GM18498 (cell line): ENCODE measurements at regions not wholly inside any gene's neighbourhood (a gene's known extent, or its start where the extent isn't known, plus 50 kb on each side); places are given as distances from the start of the nearest gene placed in this dataset.
"Not testable (repeated sequence)": the region's sequence is repeated elsewhere in the genome, so short reads cannot be mapped to it uniquely, and the experiment has no call there.

ENCODE experiments used
- ATAC-seq: cut with Tn5 transposase; IDR thresholded peaks from one replicate; pipeline ENCODE4 v1.9.1; 2021; ENCODE audit warnings: mild to moderate bottlenecking, moderate library complexity; ENCODE audit not compliant: unreplicated experiment

DNA sequence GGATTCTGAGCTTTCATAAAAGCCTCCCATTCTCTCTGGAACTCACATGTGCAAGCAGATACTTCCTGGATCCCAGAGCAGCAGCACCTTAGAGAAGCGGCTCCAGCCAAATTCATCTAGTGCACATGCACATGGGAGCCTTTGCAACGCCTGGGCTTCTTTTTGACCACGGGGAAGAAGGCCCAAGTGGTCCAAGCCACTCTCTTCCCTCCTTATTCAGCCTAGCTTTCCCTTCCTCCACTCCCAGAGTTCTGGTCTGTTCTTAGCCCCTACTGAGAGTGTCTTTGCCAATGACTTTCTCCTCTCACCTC lies 118.7 kb downstream of the ZNF365 start:
- no peak for ATAC-seq

DNA sequence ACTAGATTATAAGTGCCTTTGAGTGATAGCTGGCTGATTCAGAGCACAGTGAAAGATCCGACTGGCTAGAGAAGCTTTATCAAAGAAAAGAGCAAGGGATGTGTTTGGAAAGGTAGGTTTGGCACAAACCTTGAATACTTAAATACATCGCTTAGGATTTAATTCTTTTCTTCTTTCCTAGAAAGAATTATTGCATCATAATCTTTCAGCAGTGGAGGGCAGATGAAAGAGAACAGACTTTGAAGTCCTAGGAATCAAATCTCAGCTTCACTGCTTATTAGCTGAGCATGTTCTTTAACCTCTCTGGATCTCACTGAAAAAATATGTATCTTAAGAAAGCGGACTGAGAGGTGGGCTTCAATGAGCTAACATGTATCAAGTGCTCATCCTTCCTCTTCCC lies 122.8 kb downstream of the ZNF365 start:
- no peak for ATAC-seq

DNA sequence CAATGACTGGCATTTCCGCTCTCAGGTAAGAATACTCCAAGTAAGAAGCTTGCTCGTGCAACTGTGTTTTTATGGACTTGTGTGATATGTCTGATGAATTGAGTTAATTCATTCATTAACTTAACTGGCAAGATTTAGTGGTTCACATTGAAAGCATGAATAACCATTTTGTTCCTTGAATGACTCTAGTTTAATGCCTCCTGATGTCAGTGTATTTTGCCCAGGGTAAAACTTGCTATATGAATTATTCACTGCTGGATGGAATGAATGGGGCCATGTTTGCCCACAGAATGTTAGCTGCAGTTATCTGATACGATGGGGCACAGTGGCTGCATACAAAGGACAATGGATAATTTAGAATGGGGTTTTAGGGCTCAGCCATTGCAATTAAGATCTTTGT lies 124.1 kb downstream of the ZNF365 start:
- no peak for ATAC-seq

GRCh38 chr10:62500116-62500515 lies 125.9 kb downstream of the ZNF365 start:
- ATAC-seq: not testable (repeated sequence)

DNA sequence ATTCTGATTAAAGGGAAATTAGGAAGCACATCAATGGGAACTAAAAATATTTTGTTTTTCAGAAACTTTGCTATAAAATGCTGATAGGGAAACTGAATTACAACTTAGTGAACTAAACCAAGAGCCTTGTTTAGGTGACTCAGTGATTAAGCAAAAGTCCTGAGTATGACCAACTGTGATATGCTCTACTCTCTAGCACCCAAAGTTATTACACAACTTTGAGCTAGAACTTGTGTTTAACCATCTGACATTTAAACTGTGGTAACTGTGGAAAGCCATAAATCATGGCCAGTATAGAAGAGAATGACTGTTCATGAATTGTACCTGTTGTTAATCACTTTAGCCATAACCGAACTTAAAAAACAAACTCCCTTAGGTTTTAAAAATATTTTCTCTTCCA lies 127.4 kb downstream of the ZNF365 start:
- ATAC-seq: no peak

GRCh38 chr10:62502995-62503613 lies 128.9 kb downstream of the ZNF365 start:
- no peak for ATAC-seq

- ATAC-seq: no peak
Observed at GRCh38 chr10:62503872-62504271, 129.7 kb downstream of the ZNF365 start.

GRCh38 chr10:62506371-62506770 lies 132.2 kb downstream of the ZNF365 start:
- ATAC-seq: no peak

DNA sequence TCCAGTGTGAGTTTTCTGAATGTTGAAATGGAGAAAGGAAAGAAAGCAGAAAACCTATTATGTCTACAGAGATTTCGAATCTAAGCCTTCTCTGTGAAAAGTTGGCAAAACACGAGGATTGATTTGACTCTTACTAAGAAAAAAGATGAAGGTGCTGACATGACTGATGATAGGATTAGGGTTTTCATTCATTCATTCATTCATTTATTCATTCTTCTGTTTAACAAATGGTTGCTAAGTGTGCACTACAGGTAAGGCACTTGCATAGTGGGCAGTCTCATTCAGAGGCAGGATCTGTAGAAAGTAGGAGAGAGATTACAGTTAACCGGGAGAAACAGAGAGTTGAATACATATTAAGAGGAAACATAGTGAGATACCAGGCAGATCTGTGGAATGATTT lies 137.1 kb downstream of the ZNF365 start:
- ATAC-seq: peak; percentile 29

DNA sequence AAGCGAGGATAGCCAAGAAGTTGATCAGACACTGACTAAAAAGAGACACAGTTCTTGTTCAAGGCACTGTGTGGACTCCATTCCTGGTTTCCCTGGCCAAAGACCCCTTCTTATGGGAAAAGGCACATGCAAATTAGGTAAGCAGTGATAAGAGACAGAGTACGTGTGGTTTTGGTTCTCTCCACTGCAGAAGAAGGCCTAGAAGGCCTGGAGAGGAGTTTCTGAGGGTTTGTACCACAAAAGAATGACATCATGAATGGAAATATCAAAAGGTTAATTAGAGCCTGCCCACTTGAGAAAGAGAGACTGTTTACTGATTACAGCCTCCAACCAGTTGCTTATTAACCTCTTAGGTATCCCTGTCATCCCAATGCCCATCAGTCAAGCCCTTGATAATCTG lies 137.5 kb downstream of the ZNF365 start:
- ATAC-seq: peak; percentile 86

- ATAC-seq: no peak
Observed at GRCh38 chr10:62512732-62513475, 138.7 kb downstream of the ZNF365 start.

GRCh38 chr10:62514079-62514693 lies 140.0 kb downstream of the ZNF365 start:
- no peak for ATAC-seq

GRCh38 chr10:62517252-62517651 lies 143.1 kb downstream of the ZNF365 start:
- no peak for ATAC-seq

GRCh38 chr10:62527019-62527827 lies 153.1 kb downstream of the ZNF365 start:
- peak; percentile 49 for ATAC-seq

DNA sequence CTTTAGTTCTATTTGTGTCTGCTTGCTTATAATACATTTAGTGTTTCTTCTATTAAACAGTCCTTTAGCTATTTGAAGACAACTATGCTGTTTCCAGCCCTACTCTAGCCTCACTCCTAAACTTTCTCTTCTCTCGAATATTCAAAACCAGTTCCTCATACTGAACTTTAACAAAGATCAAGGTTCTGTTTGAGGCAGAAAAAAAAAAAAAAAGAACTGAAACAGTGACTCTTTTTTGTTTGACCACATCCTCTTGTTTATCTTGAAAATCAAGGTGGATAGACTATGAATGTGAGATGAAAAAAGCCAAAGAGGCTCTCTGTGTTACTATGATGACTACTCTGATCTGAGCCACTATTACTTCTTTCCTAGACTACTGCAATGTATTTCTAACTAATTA lies 154.3 kb downstream of the ZNF365 start:
- peak; percentile 97 for ATAC-seq

- ATAC-seq: no peak
Observed at GRCh38 chr10:62529396-62529795, 155.2 kb downstream of the ZNF365 start.

DNA sequence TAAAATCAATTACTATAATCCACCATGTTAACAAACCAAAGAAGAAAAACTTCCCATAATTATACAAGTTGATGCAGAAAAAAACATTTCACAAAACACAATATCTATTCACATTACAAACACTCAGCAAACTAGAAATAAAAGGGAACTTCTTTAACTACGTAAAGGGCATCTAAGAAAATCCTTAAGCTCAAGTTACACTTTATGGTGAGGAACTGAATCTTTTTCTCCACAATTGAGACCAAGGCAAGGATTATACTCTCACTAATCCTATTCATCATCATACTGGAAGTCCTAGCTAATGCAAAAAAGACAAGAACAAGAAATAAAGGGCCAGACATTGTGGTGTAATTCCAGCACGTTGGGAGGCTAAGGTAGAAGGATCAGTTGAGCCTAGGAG lies 159.9 kb downstream of the ZNF365 start:
- no peak for ATAC-seq

GRCh38 chr10:62538606-62539005 lies 164.4 kb downstream of the ZNF365 start:
- no peak for ATAC-seq

GRCh38 chr10:62540389-62540788 lies 166.2 kb downstream of the ZNF365 start:
- peak; percentile 59 for ATAC-seq

DNA sequence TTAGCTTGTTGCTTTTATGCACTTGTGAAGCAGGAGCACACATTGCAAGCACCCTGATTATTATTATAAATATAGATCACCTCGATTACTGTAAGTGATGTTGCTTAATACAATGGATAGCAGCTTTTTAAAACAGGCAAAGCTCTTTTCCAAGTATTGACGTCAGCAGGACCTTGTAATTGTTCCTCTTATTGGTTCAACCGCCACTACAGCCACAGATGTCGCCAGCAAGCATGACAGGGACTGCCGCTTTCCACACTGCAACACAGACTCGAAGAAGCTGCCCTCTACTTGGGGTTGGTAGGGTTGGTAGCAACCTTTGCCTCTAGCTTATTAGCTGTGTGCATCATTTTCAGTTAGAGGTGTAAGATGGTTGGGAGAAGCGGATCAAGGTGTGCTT lies 167.6 kb downstream of the ZNF365 start:
- ATAC-seq: no peak

DNA sequence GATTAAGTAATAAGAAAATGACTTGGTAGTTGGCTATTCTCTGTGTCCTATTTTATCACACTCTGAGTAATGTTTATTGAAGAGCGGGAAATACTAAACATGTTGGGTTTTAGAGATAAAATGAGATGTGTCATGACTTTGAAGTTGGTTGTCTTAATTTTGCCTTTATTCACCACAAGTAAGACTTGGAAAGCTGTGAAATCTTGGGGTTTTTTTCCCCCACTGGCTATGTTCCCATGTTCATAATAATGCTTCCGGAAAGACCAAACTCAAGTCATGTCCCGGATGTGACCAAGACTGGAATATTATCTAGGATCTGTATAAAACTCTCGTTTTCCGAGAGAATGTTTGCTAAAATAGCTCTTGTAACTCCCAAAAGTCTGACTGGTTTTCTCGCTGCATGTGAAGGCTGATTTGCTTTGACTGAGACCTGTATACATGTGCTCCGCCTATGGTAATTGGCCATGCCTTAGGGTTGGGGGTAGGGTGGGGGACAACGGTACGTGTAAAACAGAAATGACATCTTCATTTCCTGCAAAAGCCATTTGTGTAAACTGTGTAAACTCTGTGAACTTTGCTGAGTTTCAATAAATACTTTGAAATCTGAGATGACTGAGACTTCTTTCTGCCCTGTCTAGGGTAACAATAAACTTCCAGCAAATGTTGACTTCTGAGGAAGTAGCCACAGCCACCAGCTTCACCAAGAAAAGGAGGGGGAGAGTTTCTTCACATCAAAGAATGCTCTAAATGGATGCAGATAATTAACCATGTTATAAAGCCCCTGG lies 169.6 kb downstream of the ZNF365 start:
- ATAC-seq: no peak
